ENCODE measurements at regions not wholly inside any gene's neighbourhood (a gene's known extent, or its start where the extent isn't known, plus 50 kb on each side); places are given as distances from the start of the nearest gene placed in this dataset.

- Histone ChIP-seq H2BK15ac (ENCODE audit: low read depth, poor library complexity, severe bottlenecking) (no peak overlapping the region), H3K9me3 (ENCODE audit: control insufficient read depth, low read length) (no peaks in the 10 kb centered on the region), H3K9ac (ENCODE audit: low read length) (no peak overlapping the region), H3K14ac (ENCODE audit: low read length in 2 of 2) (no peak overlapping the region), H2BK5ac (ENCODE audit: low read depth, low read length, poor library complexity, severe bottlenecking) (no peak overlapping the region), H3K4me2 (ENCODE audit: low read length, poor library complexity, severe bottlenecking) (no peak overlapping the region), H3K4me1 (ENCODE audit: control insufficient read depth, insufficient read depth, low read depth, low read length) (no peaks in the 10 kb centered on the region), H3K4me3 (ENCODE audit: insufficient read depth in 1 of 2, low read depth in 1 of 2, low read length in 2 of 2) (no peak overlapping the region), H2BK120ac (ENCODE audit: low read depth, low read length) (no peak overlapping the region), H3K36me3 (ENCODE audit: control insufficient read depth in 1 of 2, insufficient read depth in 2 of 2, low read depth in 1 of 2, low read length in 2 of 2) (no peaks in the 10 kb centered on the region), H3K27ac (ENCODE audit: low read length, poor library complexity, severe bottlenecking) (no peak overlapping the region), H4K8ac (ENCODE audit: low read length) (no peak overlapping the region), H2AK5ac (ENCODE audit: low read length, severe bottlenecking) (no peak overlapping the region), H2BK12ac (ENCODE audit: low read length in 2 of 2) (no peak overlapping the region), H3K79me1 (replicated peaks; ENCODE audit: low read length, poor library complexity, severe bottlenecking) (no peaks in the 10 kb centered on the region), H3K23ac (ENCODE audit: low read length in 2 of 2) (no peak overlapping the region), H3K18ac (ENCODE audit: low read depth in 1 of 2, low read length in 2 of 2) (no peak overlapping the region), H3K27me3 (ENCODE audit: control insufficient read depth in 1 of 2, insufficient read depth in 1 of 2, low read length in 2 of 2) (peaks cover 0 to 6% of the 10 kb centered on the region in 2 experiments), H4K91ac (ENCODE audit: low read length) (no peak overlapping the region), H3K4ac (ENCODE audit: low read depth in 1 of 2, low read length in 2 of 2) (no peak overlapping the region), H2AFZ (ENCODE audit: low read depth, low read length) (no peak overlapping the region)
- DNase-seq: no peak
- 98% methylated on average over 3 of the region's 4 CpGs for WGBS
Measured at GRCh38 chr6:109916759-109917158, 61.4 kb upstream of the GPR6 start.

GRCh38 chr6:109918227-109918626 is 59.9 kb upstream of the GPR6 start:
- Histone ChIP-seq H3K27me3 (ENCODE audit: control insufficient read depth in 1 of 2, insufficient read depth in 1 of 2, low read length in 2 of 2) (peaks cover 6 to 11% of the 10 kb centered on the region in 2 experiments), H3K9me3 (ENCODE audit: control insufficient read depth, low read length) (no peaks in the 10 kb centered on the region), H3K4me2 (ENCODE audit: low read length, poor library complexity, severe bottlenecking) (no peak overlapping the region), H3K79me1 (replicated peaks; ENCODE audit: low read length, poor library complexity, severe bottlenecking) (no peaks in the 10 kb centered on the region), H2BK5ac (ENCODE audit: low read depth, low read length, poor library complexity, severe bottlenecking) (no peak overlapping the region), H3K4ac (ENCODE audit: low read depth in 1 of 2, low read length in 2 of 2) (no peak overlapping the region), H2BK12ac (ENCODE audit: low read length in 2 of 2) (no peak overlapping the region), H3K14ac (ENCODE audit: low read length in 2 of 2) (no peak overlapping the region), H2BK120ac (ENCODE audit: low read depth, low read length) (no peak overlapping the region), H3K4me3 (ENCODE audit: insufficient read depth in 1 of 2, low read depth in 1 of 2, low read length in 2 of 2) (no peak overlapping the region), H3K18ac (ENCODE audit: low read depth in 1 of 2, low read length in 2 of 2) (no peak overlapping the region), H3K4me1 (ENCODE audit: control insufficient read depth, insufficient read depth, low read depth, low read length) (no peaks in the 10 kb centered on the region), H2AK5ac (ENCODE audit: low read length, severe bottlenecking) (no peak overlapping the region), H3K23ac (ENCODE audit: low read length in 2 of 2) (no peak overlapping the region), H4K91ac (ENCODE audit: low read length) (no peak overlapping the region), H2AFZ (ENCODE audit: low read depth, low read length) (no peak overlapping the region), H3K9ac (ENCODE audit: low read length) (no peak overlapping the region), H3K27ac (ENCODE audit: low read length, poor library complexity, severe bottlenecking) (no peak overlapping the region), H2BK15ac (ENCODE audit: low read depth, poor library complexity, severe bottlenecking) (no peak overlapping the region), H3K36me3 (ENCODE audit: control insufficient read depth in 1 of 2, insufficient read depth in 2 of 2, low read depth in 1 of 2, low read length in 2 of 2) (no peaks in the 10 kb centered on the region), H4K8ac (ENCODE audit: low read length) (no peak overlapping the region)
- 96% methylated on average over 3 of the region's 3 CpGs for WGBS
- no peak for DNase-seq

- Histone ChIP-seq H2AFZ (ENCODE audit: low read depth, low read length) (no peak overlapping the region), H2BK15ac (ENCODE audit: low read depth, poor library complexity, severe bottlenecking) (no peak overlapping the region)
Measured at GRCh38 chr6:109920911-109921310, 57.2 kb upstream of the GPR6 start.

GRCh38 chr6:109922851-109923250 is 55.3 kb upstream of the GPR6 start:
- no peak overlapping the region for H2BK120ac ChIP-seq (ENCODE audit: low read depth, low read length)
- no peak overlapping the region for H2BK12ac ChIP-seq (ENCODE audit: low read length in 2 of 2)
- no peak overlapping the region for H4K91ac ChIP-seq (ENCODE audit: low read length)
- no peaks in the 10 kb centered on the region for H3K36me3 ChIP-seq (ENCODE audit: control insufficient read depth in 1 of 2, insufficient read depth in 2 of 2, low read depth in 1 of 2, low read length in 2 of 2)
- H3K27ac ChIP-seq (ENCODE audit: low read length, poor library complexity, severe bottlenecking): no peak overlapping the region
- H3K4ac ChIP-seq (ENCODE audit: low read depth in 1 of 2, low read length in 2 of 2): no peak overlapping the region
- H2AK5ac ChIP-seq (ENCODE audit: low read length, severe bottlenecking): no peak overlapping the region
- no peaks in the 10 kb centered on the region for H3K9me3 ChIP-seq (ENCODE audit: control insufficient read depth, low read length)
- no peaks in the 10 kb centered on the region for H3K4me1 ChIP-seq (ENCODE audit: control insufficient read depth, insufficient read depth, low read depth, low read length)
- H3K9ac ChIP-seq (ENCODE audit: low read length): no peak overlapping the region
- no peak overlapping the region for H3K23ac ChIP-seq (ENCODE audit: low read length in 2 of 2)
- no peak overlapping the region for H3K14ac ChIP-seq (ENCODE audit: low read length in 2 of 2)
- no peak overlapping the region for H2BK5ac ChIP-seq (ENCODE audit: low read depth, low read length, poor library complexity, severe bottlenecking)
- peak; percentile 43 for DNase-seq
- H3K27me3 ChIP-seq (ENCODE audit: control insufficient read depth in 1 of 2, insufficient read depth in 1 of 2, low read length in 2 of 2): peaks cover 9 to 17% of the 10 kb centered on the region in 2 experiments
- 24% methylated on average over 3 of the region's 4 CpGs for WGBS
- H3K18ac ChIP-seq (ENCODE audit: low read depth in 1 of 2, low read length in 2 of 2): no peak overlapping the region
- H3K4me3 ChIP-seq (ENCODE audit: insufficient read depth in 1 of 2, low read depth in 1 of 2, low read length in 2 of 2): no peak overlapping the region
- no peak overlapping the region for H3K4me2 ChIP-seq (ENCODE audit: low read length, poor library complexity, severe bottlenecking)
- no peaks in the 10 kb centered on the region for H3K79me1 ChIP-seq (replicated peaks; ENCODE audit: low read length, poor library complexity, severe bottlenecking)
- no peak overlapping the region for H4K8ac ChIP-seq (ENCODE audit: low read length)
- H2AFZ ChIP-seq (ENCODE audit: low read depth, low read length): no peak overlapping the region
- H2BK15ac ChIP-seq (ENCODE audit: low read depth, poor library complexity, severe bottlenecking): no peak overlapping the region

More at GRCh38 chr6:109920911-109921310, 57.2 kb upstream of the GPR6 start:
- Histone ChIP-seq H3K18ac (ENCODE audit: low read depth in 1 of 2, low read length in 2 of 2) (no peak overlapping the region), H3K4ac (ENCODE audit: low read depth in 1 of 2, low read length in 2 of 2) (no peak overlapping the region), H3K23ac (ENCODE audit: low read length in 2 of 2) (no peak overlapping the region), H2BK120ac (ENCODE audit: low read depth, low read length) (no peak overlapping the region), H3K27me3 (ENCODE audit: control insufficient read depth in 1 of 2, insufficient read depth in 1 of 2, low read length in 2 of 2) (peaks cover 9 to 14% of the 10 kb centered on the region in 2 experiments), H3K9me3 (ENCODE audit: control insufficient read depth, low read length) (no peaks in the 10 kb centered on the region), H2BK5ac (ENCODE audit: low read depth, low read length, poor library complexity, severe bottlenecking) (no peak overlapping the region), H3K79me1 (replicated peaks; ENCODE audit: low read length, poor library complexity, severe bottlenecking) (no peaks in the 10 kb centered on the region), H3K9ac (ENCODE audit: low read length) (no peak overlapping the region), H3K4me1 (ENCODE audit: control insufficient read depth, insufficient read depth, low read depth, low read length) (no peaks in the 10 kb centered on the region), H3K4me2 (ENCODE audit: low read length, poor library complexity, severe bottlenecking) (no peak overlapping the region), H3K4me3 (ENCODE audit: insufficient read depth in 1 of 2, low read depth in 1 of 2, low read length in 2 of 2) (no peak overlapping the region), H3K36me3 (ENCODE audit: control insufficient read depth in 1 of 2, insufficient read depth in 2 of 2, low read depth in 1 of 2, low read length in 2 of 2) (no peaks in the 10 kb centered on the region), H3K14ac (ENCODE audit: low read length in 2 of 2) (peak overlapping the region in 1 of 2 experiments; percentile 59), H4K91ac (ENCODE audit: low read length) (no peak overlapping the region), H2BK12ac (ENCODE audit: low read length in 2 of 2) (peak overlapping the region in 1 of 2 experiments; percentile 33), H2AK5ac (ENCODE audit: low read length, severe bottlenecking) (no peak overlapping the region), H3K27ac (ENCODE audit: low read length, poor library complexity, severe bottlenecking) (no peak overlapping the region), H4K8ac (ENCODE audit: low read length) (no peak overlapping the region)
- DNase-seq: no peak
- WGBS: 89% methylated on average over 10 of the region's 10 CpGs

Measured in mesenchymal stem cell (in vitro differentiated cells and primary cell).